K562 (cell line): ENCODE measurements at regions not wholly inside any gene's neighbourhood (a gene's known extent, or its start where the extent isn't known, plus 50 kb on each side); places are given as distances from the start of the nearest gene placed in this dataset.

ENCODE experiments used
- ATAC-seq: fragments of 200-7000 bp; cut with Tn5 transposase; 3 replicates; pipeline ENCODE4 v1.9.1; 2020; ENCODE audit warnings: moderate library complexity
- BruUV-seq: library from RNA; stranded (reverse); fragments of 400-500 nt; replicated peaks from 2 replicates; lab custom pipeline; 2021; lab: Mats Ljungman, UMichigan
- CTCF ChIA-PET: fragments of 300-600 bp; formaldehyde crosslinking; extraction: SDS; loops from one replicate; lab custom pipeline; 2021; ENCODE audit warnings: low intra/inter-chr PET ratio; lab: Yijun Ruan, JAX
- POLR2A ChIA-PET: fragments of 300-600, 350-650 bp; sonication (Branson Sonifier 250); formaldehyde crosslinking; extraction: SDS; loops from one replicate; lab custom pipeline; 2021; ENCODE audit warnings: antibody characterized with exemption, inconsistent platforms; lab: Yijun Ruan, JAX
- DNase-seq, 4 experiments: peaks; one replicate each; pipeline versions ENCODE4 v3.0.0 to v3.0.0-alpha.2; 2011 to 2018; ENCODE audit warnings: low spot score in 3 of 4, mixed read lengths in 3 of 4; ENCODE audit errors: extremely low read depth in 1 of 4
- FAIRE-seq: peaks from 2 replicates; lab custom pipeline; 2011; peaks lifted over from hg19 to GRCh38; lab: Jason Lieb, UNC
- H2AFZ ChIP-seq: 2 replicates; pipeline ENCODE4 v1.6.0; 2011; ENCODE audit warnings: low read depth, low read length, control low read depth, inconsistent platforms
- H3K27ac ChIP-seq: fragments of 200-600 bp; 3 replicates; pipeline ENCODE4 v1.8.0; 2011; ENCODE audit warnings: low read depth, mild to moderate bottlenecking, control low read depth, inconsistent platforms, low read length, moderate library complexity, mixed read lengths; ENCODE audit errors: extremely low read depth
- H3K27me3 ChIP-seq, 2 experiments: fragments of 300-600 bp in 1 of 2; 2 replicates in 1 of 2; 3 replicates in 1 of 2; pipeline versions ENCODE4 v1.6.0 to v1.8.0; 2011; ENCODE audit warnings: inconsistent platforms in 2 of 2, low read length in 2 of 2, mild to moderate bottlenecking in 1 of 2, mixed read lengths in 1 of 2, moderate library complexity in 1 of 2; ENCODE audit not compliant: control insufficient read depth in 2 of 2, insufficient read depth in 2 of 2
- H3K36me3 ChIP-seq: fragments of 300-600 bp; 3 replicates; pipeline ENCODE4 v1.8.0; 2011; ENCODE audit warnings: mild to moderate bottlenecking, low read length, inconsistent platforms; ENCODE audit not compliant: control insufficient read depth, insufficient read depth
- H3K4me1 ChIP-seq, 2 experiments: fragments of 200-600 bp in 1 of 2; replicated peaks in 1 of 2; 2 replicates in 1 of 2; 3 replicates in 1 of 2; pipeline versions ENCODE4 v1.5.1 to v1.8.0; 2011; ENCODE audit warnings: inconsistent platforms in 2 of 2, low read length in 2 of 2, mild to moderate bottlenecking in 1 of 2, mixed read lengths in 1 of 2, moderate library complexity in 1 of 2; ENCODE audit not compliant: control insufficient read depth in 2 of 2, insufficient read depth in 2 of 2
- H3K4me2 ChIP-seq: 2 replicates; pipeline ENCODE4 v1.6.1; 2011; ENCODE audit warnings: low read length, control low read depth, inconsistent platforms, mixed read lengths; ENCODE audit not compliant: insufficient read depth
- H3K4me3 ChIP-seq: fragments of 200-600 bp; sonication (generic), shearing (Covaris generic); 2 replicates; pipeline ENCODE4 v1.5.1; 2016; ENCODE audit warnings: control low read depth, inconsistent platforms
- H3K79me2 ChIP-seq: fragments of 200-600 bp; 3 replicates; pipeline ENCODE4 v1.8.0; 2011; ENCODE audit warnings: low read length, inconsistent platforms; ENCODE audit not compliant: control insufficient read depth, insufficient read depth
- H3K9ac ChIP-seq, 2 experiments: 2 replicates each; pipeline versions ENCODE4 v1.6.0 to v1.6.1; 2011; ENCODE audit warnings: low read depth in 2 of 2, low read length in 2 of 2, control low read depth in 1 of 2, inconsistent platforms in 1 of 2, mild to moderate bottlenecking in 1 of 2, mixed read lengths in 1 of 2; ENCODE audit not compliant: insufficient read depth in 1 of 2
- H3K9me1 ChIP-seq: one replicate; pipeline ENCODE4 v1.6.0; 2011; ENCODE audit warnings: inconsistent platforms, mild to moderate bottlenecking, low read length, moderate library complexity; ENCODE audit not compliant: control insufficient read depth, insufficient read depth
- H3K9me3 ChIP-seq: replicated peaks from 2 replicates; pipeline ENCODE4 v1.5.1; 2011; ENCODE audit warnings: low read depth, low read length, inconsistent platforms; ENCODE audit not compliant: control insufficient read depth, insufficient read depth
- H4K20me1 ChIP-seq: replicated peaks from 2 replicates; pipeline ENCODE4 v1.6.1; 2011; ENCODE audit warnings: low read length, inconsistent platforms, mixed read lengths; ENCODE audit not compliant: control insufficient read depth, insufficient read depth
- CSDE1 ChIP-seq, 2 experiments: fragments of 450-650 bp; IDR thresholded peaks; 2 replicates each; pipeline ENCODE4 v1.6.1; 2016; ENCODE audit warnings: mild to moderate bottlenecking in 1 of 2
- FIP1L1 ChIP-seq: fragments of 200-400 bp; formaldehyde crosslinking; IDR thresholded peaks from 2 replicates; pipeline ENCODE4 v1.6.1; 2018; ENCODE audit warnings: mild to moderate bottlenecking, low read depth, low read length; ENCODE audit not compliant: poor library complexity, severe bottlenecking
- JUN ChIP-seq, 2 experiments: sonication (generic) in 1 of 2; formaldehyde crosslinking in 1 of 2; IDR thresholded peaks; 2 replicates each; pipeline versions ENCODE4 v1.6.1 to v1.8.0; 2012 to 2022; ENCODE audit warnings: borderline replicate concordance in 2 of 2, mild to moderate bottlenecking in 2 of 2, improper control_type of control experiment in 1 of 2, low read depth in 1 of 2, low read length in 1 of 2, missing genetic modification reagents in 1 of 2
- POLR2G ChIP-seq: fragments of 200-400 bp; formaldehyde crosslinking; IDR thresholded peaks from 2 replicates; pipeline ENCODE4 v1.6.1; 2017; ENCODE audit warnings: low read depth, mild to moderate bottlenecking, antibody characterized with exemption, low read length, moderate library complexity
- RBFOX2 ChIP-seq: fragments of 200-400 bp; formaldehyde crosslinking; IDR thresholded peaks from 2 replicates; pipeline ENCODE4 v1.6.1; 2017; ENCODE audit warnings: low read depth, mild to moderate bottlenecking, low read length, moderate library complexity
- SIN3B ChIP-seq: fragments of 450-650 bp; IDR thresholded peaks from 2 replicates; pipeline ENCODE4 v1.6.1; 2017; ENCODE audit warnings: low read depth, mild to moderate bottlenecking, moderate library complexity
- SLC30A9 ChIP-seq: fragments of 250-450 bp; sonication (Bioruptor Pico); IDR thresholded peaks from 2 replicates; pipeline ENCODE4 v1.8.0; 2022; ENCODE audit warnings: mild to moderate bottlenecking, moderate library complexity
- SMAD4 ChIP-seq: fragments of 250-450 bp; sonication (Bioruptor Pico); conservative IDR thresholded peaks from 2 replicates; pipeline ENCODE4 v1.8.0; 2021; ENCODE audit warnings: inconsistent platforms, mild to moderate bottlenecking, moderate library complexity
- U2AF2 ChIP-seq: fragments of 200-400 bp; formaldehyde crosslinking; optimal IDR thresholded peaks from 2 replicates; pipeline ENCODE3; 2017; ENCODE audit warnings: low read depth, mild to moderate bottlenecking, low read length
- ZNF274 ChIP-seq: IDR thresholded peaks from 2 replicates; pipeline ENCODE4 v1.6.1; 2011; ENCODE audit warnings: low read depth, mild to moderate bottlenecking, low read length, moderate library complexity, borderline replicate concordance
- ZNF311 ChIP-seq: fragments of 250-450 bp; sonication (Bioruptor Pico); IDR thresholded peaks from 2 replicates; pipeline ENCODE4 v1.4.0; 2020; ENCODE audit warnings: mild to moderate bottlenecking, moderate library complexity
- ZNF431 ChIP-seq: sonication (generic); formaldehyde crosslinking; IDR thresholded peaks from 2 replicates; pipeline ENCODE4 v1.8.0; 2022; ENCODE audit warnings: mild to moderate bottlenecking, missing genetic modification reagents
- ZNF717 ChIP-seq: fragments of 250-450 bp; sonication (Bioruptor Pico); IDR thresholded peaks from 2 replicates; pipeline ENCODE4 v1.5.0; 2021
- WGBS: fragments of 100-300 bp; shearing (Covaris generic); methylation state at CpG from one replicate; pipeline ENCODE4 v1.1.6; 2016; ENCODE audit warnings: low coverage, mixed read lengths; ENCODE audit not compliant: insufficient coverage; ENCODE audit errors: missing lambda C conversion rate; 5-methylcytosine and 5-hydroxymethylcytosine counted together
- in situ Hi-C: fragments of 300-500 bp; cut with MboI; formaldehyde crosslinking; loops from 4 replicates; pipeline ENCODE4 v1.15.0; 2018; ENCODE audit warnings: inconsistent platforms, mixed read lengths
- intact Hi-C: fragments of 100-400 bp; cut with micrococcal nuclease; formaldehyde crosslinking; loops from 2 replicates; pipeline ENCODE4 v1.14.2; 2022
- TF ChIP-seq, protein P1 (sequence below), 2 experiments: IDR thresholded peaks in 1 of 2; conservative IDR thresholded peaks in 1 of 2; 2 replicates each; pipeline ENCODE4 v1.6.1; 2016; ENCODE audit warnings: low read depth in 2 of 2, mild to moderate bottlenecking in 1 of 2, missing compliant biosample characterization in 1 of 2, missing genetic modification characterization in 1 of 2, moderate library complexity in 1 of 2
- TF ChIP-seq, protein P2 (sequence below): fragments of 250-450 bp; sonication (Bioruptor Pico); IDR thresholded peaks from 2 replicates; pipeline ENCODE4 v1.5.0; 2022; ENCODE audit warnings: mild to moderate bottlenecking

DNA sequence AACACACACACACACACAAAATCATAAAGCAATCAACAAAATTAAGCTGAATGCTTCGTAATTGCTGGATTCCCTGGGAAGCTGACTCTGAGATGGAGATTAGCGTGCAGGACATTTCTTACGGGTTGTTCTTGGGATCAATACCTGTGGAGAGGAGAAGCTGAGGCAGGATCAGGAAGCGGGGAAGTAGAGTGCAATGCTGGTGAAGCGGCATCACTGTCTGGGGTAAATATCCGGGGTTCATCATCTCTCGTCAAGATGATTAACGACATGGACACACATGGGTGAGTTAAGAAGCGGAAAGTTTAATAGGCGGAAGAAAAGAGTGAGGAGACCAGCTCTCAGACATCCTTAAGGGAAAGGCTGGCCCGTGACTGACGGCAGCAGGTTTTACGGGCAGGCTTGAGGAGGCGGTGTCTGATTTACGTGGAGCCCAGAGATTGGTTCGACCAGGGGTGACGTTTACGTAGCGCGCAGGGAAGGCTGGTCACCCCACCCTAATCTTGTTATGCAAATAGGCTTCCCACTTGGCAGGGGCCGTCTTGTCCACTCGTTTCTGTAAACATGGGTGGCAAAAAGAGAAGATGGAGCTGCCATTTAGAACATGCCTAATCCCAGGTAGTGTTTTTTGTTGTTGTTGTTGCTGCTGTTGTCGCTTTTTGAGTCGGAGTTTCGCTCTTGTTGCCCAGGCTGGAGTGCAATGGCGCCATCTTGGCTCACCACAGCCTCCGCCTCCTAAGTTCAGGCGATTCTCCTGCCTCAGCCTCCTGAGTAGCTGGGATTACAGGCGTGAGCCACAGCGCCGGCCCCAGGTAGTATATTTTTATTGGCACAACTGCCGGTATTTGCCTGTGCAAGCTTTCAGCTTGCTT is 135.6 kb upstream of the KCNJ15 start:
- H3K79me2 ChIP-seq, result peaks cover 83% of the 10 kb centered on the region
- in situ Hi-C loops (no loop called here), intact Hi-C loops (loop anchor here (1.0 kb wide), 1 partner anchor 32 kb away; no protein-coding TSS in a partner anchor)
- no peaks in the 10 kb centered on the region for H3K9me3 ChIP-seq
- ChIA-PET CTCF (interaction anchor here (0.8 kb wide), 1 partner anchor 446 kb away, joined by 3 read pairs; no protein-coding TSS in a partner anchor), POLR2A (interaction anchor here (0.6 to 2.9 kb wide), 26 partner anchors 9 to 1823 kb away, joined by 3 to 22 read pairs (median 4); no protein-coding TSS in a partner anchor)
- H3K27me3 ChIP-seq, result no peaks in the 10 kb centered on the region
- H3K27ac ChIP-seq, result peak overlapping the region; percentile 93
- peak overlapping the region; percentile 96 for H2AFZ ChIP-seq
- DNase-seq, result peak; percentile 92 to 98 (median 94)
- under 1% methylated on average over 32 of the region's 32 CpGs for WGBS
- ATAC-seq, result peak; percentile 96
- BruUV-seq, result TSS peak; percentile 42
- peaks cover 3% of the 10 kb centered on the region for H3K9me1 ChIP-seq
- peak overlapping the region; percentile 93 for H3K4me2 ChIP-seq
- H4K20me1 ChIP-seq, result peaks cover 13% of the 10 kb centered on the region
- peak; percentile 98 for FAIRE-seq
- peak overlapping the region; percentile 61 for H3K4me3 ChIP-seq
- peak overlapping the region; percentile 90 to 92 for H3K9ac ChIP-seq
- H3K4me1 ChIP-seq, result peaks cover 0 to 27% of the 10 kb centered on the region in 2 experiments; a peak in 4 of 5 replicates
- H3K36me3 ChIP-seq, result peaks cover 33% of the 10 kb centered on the region
- no peak for TF ChIP-seq SLC30A9 (CRISPR knock-in tag)
- TF ChIP-seq, protein P1, sequence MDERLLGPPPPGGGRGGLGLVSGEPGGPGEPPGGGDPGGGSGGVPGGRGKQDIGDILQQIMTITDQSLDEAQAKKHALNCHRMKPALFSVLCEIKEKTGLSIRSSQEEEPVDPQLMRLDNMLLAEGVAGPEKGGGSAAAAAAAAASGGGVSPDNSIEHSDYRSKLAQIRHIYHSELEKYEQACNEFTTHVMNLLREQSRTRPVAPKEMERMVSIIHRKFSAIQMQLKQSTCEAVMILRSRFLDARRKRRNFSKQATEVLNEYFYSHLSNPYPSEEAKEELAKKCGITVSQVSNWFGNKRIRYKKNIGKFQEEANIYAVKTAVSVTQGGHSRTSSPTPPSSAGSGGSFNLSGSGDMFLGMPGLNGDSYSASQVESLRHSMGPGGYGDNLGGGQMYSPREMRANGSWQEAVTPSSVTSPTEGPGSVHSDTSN (CRISPR knock-in tag; IDR thresholded peaks at IDR 0.05; ENCODE audit: low read depth), result peak; percentile 68
- TF ChIP-seq, protein P1 (tag; conservative IDR thresholded peaks at IDR 0.05; ENCODE audit: low read depth), result peak; percentile 98
- TF ChIP-seq RBFOX2, result peak; percentile 88
- TF ChIP-seq, protein P2, sequence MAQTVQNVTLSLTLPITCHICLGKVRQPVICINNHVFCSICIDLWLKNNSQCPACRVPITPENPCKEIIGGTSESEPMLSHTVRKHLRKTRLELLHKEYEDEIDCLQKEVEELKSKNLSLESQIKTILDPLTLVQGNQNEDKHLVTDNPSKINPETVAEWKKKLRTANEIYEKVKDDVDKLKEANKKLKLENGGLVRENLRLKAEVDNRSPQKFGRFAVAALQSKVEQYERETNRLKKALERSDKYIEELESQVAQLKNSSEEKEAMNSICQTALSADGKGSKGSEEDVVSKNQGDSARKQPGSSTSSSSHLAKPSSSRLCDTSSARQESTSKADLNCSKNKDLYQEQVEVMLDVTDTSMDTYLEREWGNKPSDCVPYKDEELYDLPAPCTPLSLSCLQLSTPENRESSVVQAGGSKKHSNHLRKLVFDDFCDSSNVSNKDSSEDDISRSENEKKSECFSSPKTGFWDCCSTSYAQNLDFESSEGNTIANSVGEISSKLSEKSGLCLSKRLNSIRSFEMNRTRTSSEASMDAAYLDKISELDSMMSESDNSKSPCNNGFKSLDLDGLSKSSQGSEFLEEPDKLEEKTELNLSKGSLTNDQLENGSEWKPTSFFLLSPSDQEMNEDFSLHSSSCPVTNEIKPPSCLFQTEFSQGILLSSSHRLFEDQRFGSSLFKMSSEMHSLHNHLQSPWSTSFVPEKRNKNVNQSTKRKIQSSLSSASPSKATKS (CRISPR knock-in tag), result no peak
- no peak for TF ChIP-seq U2AF2
- peak; percentile 8; the same call in 1 of the 2 replicates for TF ChIP-seq SIN3B
- TF ChIP-seq JUN (IDR thresholded peaks at IDR 0.05; ENCODE audit: borderline replicate concordance, low read depth, low read length), result 0 out of 2 replicates have a peak, but pooled peaks have one; percentile 19
- TF ChIP-seq JUN (CRISPR knock-in tag; IDR thresholded peaks at IDR 0.05; ENCODE audit: borderline replicate concordance), result no peak
- no peak for TF ChIP-seq ZNF274
- 0 out of 2 replicates have a peak, but pooled peaks have one; percentile 18 for TF ChIP-seq ZNF431
- peak in 1 of 2 experiments; percentile 6; a peak in 1 of 4 replicates for TF ChIP-seq CSDE1 (IDR thresholded peaks at IDR 0.05)
- TF ChIP-seq FIP1L1, result no peak
- TF ChIP-seq POLR2G, result peak; percentile 82
- no peak; the same call in 1 of the 2 replicates for TF ChIP-seq SMAD4
- no peak for TF ChIP-seq ZNF311 (CRISPR knock-in tag)
- no peak for TF ChIP-seq ZNF717 (CRISPR knock-in tag)
